Stimulated activated CD8-positive, alpha-beta memory T cell treated with anti-CD3 and anti-CD28 coated beads, Interleukin-4, amount 100 ng/mL, for 48 hours (primary cell): ENCODE measurements at regions not wholly inside any gene's neighbourhood (a gene's known extent, or its start where the extent isn't known, plus 50 kb on each side); places are given as distances from the start of the nearest gene placed in this dataset.

ENCODE experiments used
- DNase-seq: peaks from one replicate; pipeline ENCODE4 v3.0.0-alpha.2; 2020

DNA sequence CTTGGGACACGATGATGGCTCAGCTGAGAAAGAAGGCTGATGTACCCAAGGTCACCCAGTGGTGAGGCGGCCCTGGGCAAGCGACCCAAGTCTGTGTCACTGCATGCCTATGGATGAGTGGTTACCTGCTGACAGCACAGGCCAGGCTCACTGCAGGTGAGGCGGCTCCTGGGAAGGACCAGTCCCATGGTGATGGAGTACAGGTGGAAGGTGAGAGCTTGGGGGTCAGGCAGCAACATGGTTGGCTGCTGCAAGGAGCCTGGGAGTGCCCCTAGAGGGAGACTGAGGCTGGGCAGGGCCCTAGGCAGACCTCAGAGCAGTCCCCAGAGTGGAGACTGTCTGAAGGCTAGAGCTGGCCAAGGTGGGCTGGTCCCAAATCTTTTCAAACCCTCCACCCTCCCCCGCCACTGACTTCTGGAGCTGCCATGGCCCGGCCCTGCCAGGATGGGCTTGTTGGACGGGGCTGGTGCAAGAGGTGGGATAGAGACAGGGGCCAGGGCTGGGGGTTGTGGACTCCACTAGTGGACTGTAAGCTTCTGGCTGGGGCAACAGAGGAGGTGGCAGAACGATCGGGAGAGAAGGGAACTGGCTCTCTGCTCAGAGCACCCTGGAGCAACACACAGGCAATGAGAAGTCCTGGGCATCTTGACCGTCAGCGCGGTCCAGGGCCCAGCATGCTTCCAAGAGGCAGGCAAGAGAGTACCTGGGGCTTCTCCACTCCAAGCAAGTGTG is 72.5 kb upstream of the SLC6A11 start:
- no peak for DNase-seq

DNA sequence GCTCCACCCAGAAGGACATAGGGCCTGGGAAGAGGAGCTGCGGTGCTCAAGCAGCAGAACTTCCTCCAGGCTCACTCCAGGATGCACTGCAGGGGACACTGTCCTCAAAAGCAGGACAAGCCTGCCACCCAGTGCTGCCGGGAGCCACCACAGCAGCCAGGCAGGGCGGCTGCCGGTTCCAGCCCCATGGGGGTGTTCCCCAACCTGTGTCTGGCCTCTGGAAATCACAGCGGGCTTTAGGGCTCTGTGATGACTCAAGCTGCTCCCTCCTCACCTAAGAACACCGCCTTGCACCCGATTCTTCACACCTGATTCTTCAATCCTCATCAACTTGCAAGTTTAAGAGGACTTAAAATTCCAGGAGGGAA is 71.9 kb upstream of the SLC6A11 start:
- peak; percentile 36 for DNase-seq

- no peak for DNase-seq
Observed at GRCh38 chr3:10745392-10745791, 70.6 kb upstream of the SLC6A11 start.

DNA sequence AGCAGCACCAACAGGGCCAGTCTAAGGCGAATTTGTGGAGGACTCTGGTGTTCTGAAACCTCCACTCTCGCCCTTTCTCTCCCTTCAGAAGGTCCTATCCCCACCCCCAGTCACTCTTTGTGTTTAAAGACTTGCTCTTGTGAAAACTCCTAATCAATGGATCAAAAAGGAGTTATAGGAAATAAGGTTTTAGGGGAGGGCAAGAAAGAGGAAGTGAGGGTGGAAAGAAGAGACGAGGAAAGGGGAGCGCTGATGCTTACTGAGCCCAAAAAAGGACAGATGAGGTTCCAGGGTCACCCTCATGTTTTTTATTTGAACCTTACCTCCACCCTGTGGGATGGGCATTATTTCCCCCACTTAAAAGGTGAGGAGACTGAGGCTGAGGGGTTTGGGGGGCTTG is 70.0 kb upstream of the SLC6A11 start:
- no peak for DNase-seq

DNA sequence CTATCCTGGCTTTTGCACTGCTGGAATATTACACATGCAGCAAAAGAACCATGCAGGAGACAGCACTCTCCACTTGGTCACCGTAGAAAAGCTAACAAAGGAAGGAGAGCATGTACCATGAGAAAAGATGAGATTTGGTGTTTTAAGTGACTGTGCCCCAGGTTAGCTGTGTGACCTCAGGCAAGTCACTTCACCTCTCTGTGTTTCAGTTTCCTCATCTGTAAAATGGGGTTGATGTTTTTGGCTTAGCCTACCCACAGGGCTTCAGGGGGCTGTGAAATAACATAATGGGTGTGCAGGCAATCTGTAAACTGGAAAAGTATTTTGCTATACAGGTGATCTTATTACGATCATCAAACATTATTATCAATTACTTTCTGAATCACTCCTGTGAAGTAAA is 69.3 kb upstream of the SLC6A11 start:
- DNase-seq, result no peak

DNA sequence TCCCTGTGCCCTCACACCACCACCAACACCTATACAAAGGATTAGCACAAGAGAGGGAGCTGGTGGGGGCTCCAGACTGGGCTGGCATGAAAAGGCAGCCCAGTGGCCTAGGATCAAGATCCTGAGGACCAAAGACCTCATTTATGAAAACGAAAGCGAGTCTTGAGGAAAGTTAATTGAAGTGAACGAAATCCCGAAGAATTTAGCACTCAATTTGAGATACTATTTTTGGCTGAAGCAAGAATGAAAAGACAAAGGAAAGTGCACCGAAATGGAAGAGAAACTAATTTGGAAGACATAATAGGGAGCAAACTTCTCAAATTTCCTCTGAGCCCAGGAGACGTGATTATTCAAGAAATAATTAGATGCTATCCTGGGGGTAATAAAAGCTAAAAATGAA is 68.7 kb upstream of the SLC6A11 start:
- DNase-seq, result no peak

DNA sequence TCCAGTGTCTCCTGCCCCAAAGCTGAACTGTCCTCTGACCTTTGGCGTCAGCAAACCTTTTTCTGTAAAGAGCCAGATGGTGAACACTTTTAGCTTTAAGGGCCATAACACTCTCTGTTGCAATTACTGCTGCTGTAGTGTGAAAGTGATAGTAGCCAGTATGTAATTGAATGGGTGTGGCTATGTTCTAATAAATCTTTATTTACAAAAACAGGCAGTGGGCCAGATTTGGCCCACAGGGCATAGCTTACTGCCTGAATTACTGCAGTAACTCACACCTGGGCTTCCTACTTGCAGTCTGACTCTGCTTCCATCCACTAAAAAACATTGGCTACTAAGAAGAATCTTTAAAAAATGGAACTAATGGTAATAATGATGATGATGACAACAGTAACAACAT is 68.0 kb upstream of the SLC6A11 start:
- DNase-seq, result no peak

GRCh38 chr3:10753964-10754363 is 62.1 kb upstream of the SLC6A11 start:
- DNase-seq, result peak; percentile 76

- no peak for DNase-seq
Observed at GRCh38 chr3:10756546-10756945, 59.5 kb upstream of the SLC6A11 start.

GRCh38 chr3:10757021-10757820 is 58.8 kb upstream of the SLC6A11 start:
- DNase-seq, result peak; percentile 28

DNA sequence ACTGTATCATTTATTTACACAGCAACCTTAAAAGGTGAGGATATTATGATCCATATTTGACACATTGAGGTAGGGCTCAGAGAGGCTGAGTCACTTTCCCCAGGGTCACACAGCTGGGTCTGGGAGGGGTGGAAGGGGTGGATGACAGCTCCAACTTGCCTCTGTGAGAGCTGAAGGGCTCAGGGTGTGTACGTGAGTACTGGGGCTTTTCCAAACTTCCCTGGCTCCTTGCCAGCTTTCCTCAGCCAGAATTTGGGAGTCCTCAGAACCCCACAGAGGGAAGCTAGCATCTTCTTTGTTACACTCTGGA is 58.3 kb upstream of the SLC6A11 start:
- DNase-seq, result peak; percentile 55

DNA sequence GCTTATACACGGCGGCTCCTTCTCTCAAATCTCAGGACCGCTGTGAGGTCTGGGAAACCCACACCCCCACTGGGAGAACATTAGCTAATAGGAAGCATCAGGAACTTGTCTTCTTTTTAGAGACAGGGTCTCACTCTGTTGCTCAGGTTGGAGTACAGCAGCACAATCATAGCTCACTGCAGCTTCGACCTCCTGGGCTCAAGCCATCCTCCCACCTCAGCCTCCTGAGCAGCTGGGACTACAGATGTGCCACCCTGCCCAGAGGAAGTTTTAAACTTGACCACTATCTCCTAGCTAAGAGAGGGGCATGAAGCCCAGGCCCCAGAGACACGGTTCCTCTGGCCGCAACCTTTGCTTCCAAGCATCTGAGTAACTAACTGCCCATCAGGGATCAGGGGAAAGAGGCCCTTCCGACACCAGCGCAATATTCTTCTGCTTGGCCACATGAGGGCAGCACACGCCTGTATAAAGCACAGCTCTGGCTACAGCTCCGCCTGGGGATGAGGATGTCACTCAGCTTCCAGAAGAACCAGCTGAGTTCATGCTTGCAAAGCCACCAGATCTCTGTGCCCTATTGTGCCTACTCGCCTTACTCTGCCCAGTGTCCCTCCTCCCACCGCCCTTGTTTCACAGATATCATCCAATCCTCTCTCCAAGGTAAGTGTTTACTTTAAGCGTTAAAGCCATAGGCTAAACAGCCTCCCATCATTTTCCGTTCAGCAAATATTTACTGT is 57.6 kb upstream of the SLC6A11 start:
- peak; percentile 69 for DNase-seq

- no peak for DNase-seq
Observed at GRCh38 chr3:10759495-10759894, 56.5 kb upstream of the SLC6A11 start.

DNA sequence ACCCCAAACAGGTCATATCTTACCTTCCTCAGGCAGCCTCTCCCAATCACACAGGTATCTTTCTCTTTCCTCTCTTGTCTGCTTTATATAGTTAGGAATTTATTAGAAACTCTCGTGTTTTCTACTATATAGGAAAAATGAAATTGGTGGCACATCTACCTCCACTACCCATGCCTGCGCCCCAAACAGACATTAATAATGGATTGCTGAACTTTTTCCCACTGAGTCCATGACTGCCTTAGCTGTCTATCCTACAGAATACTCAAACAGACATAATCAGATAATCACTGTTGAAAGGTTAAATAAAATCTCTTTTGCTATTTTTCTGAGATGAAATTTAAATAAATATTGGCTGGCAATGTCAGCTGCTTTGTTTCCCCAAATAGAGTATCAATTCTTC is 55.8 kb upstream of the SLC6A11 start:
- DNase-seq, result no peak

GRCh38 chr3:10761583-10761982 is 54.4 kb upstream of the SLC6A11 start:
- no peak for DNase-seq

DNA sequence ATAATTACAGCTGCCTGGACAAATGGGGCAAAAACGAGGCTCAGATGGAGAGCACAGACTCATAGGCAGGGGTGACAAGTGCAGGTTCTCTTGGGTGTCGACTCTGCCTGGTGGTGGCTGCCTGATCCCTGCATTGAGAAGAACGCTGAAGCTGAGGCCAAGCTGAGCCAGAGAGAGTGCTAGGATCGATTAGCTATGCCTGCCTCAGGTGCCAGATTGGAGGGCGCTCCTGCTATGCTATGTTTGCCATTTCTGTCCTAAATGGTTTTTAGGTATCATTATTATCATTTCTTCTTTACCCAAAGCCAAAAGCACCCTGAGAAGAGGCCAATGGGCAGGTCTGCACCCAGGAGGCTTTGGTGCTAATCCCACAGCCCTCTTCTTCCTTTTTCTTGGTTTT is 53.9 kb upstream of the SLC6A11 start:
- DNase-seq, result no peak

DNA sequence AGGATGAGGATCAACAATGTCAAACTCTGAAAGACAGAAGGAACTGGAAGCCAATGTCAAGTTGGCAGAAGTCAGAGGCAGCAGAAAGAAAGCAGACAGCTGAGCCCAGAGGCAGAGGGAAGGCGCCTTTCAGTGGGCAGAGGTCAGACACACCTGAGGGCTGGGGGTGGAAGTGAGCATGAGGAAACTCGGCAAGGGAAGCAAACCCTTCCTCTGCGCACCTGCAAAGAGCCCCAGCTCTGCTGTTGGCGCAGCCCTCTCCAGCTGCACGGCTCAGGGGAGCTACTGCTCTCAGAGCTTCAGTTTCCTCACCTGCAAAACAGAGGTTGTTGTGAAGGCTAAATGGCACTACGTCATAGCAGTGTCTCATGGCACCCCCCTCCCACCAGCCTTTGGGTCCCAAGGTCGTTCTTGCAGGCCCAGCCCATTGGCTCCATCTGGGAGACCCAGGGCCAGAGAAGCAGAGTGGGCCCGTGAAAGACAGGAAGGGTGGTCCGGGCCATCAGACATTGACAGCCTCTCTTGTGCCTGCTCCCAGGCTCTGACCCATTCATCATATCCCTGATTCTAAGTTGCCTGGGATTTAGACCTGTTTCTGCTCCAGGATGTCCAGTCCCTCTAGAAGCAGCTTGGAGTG is 53.3 kb upstream of the SLC6A11 start:
- no peak for DNase-seq

DNA sequence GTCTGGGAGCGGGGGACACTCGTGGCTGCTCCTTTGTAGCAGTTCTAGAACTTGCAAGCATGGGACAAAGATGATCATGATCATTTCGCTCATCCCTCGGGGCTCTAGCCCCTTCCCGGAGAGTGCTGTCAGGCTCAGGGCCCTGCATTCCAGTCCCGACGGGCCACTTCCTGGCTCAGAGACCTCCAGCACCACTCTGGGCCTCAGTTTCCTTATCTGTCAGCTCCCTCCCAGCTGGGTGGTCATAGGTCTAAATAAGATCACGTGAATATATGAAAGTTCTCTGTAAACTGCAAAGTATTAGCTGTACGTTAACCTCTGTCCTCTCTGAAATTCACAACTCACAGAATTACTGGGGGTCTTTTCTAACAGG is 52.8 kb upstream of the SLC6A11 start:
- no peak for DNase-seq

DNA sequence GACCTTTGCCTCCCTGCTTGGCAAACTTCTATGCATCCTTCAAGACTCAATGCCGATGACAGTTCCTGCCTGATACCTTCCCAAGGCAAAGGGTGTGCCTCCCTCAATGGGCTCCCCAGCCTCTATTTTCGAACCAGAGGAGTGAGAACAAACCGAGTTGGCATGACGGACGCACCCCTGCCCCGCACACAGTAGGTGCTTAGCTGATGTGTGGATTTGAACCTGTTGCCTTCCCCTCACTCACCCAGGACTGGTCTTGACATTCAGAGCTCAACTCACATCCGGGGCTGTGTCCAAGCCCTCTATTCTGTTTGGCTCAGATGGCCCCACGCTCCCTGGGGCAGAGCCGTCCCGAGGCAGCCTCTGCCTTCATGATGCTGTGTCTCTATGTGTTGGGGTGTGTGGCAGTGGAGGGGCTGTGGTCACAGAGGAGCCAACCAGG is 52.2 kb upstream of the SLC6A11 start:
- no peak for DNase-seq

- DNase-seq, result no peak
Observed at GRCh38 chr3:10764259-10765051, 51.6 kb upstream of the SLC6A11 start.

- DNase-seq, result no peak
Observed at GRCh38 chr3:10766049-10766705, 49.9 kb upstream of the SLC6A11 start.
